ENCODE measurements at regions not wholly inside any gene's neighbourhood (a gene's known extent, or its start where the extent isn't known, plus 50 kb on each side); places are given as distances from the start of the nearest gene placed in this dataset.

GRCh38 chr4:3707423-3708102, 58.6 kb upstream of the ADRA2C start:
- H3K27ac Mint-ChIP-seq (ENCODE audit: unreplicated experiment) = no peak overlapping the region
- peaks cover 10% of the 10 kb centered on the region for H3K27me3 Mint-ChIP-seq (ENCODE audit: unreplicated experiment)
- H3K4me1 Mint-ChIP-seq (ENCODE audit: unreplicated experiment) = peaks cover 4% of the 10 kb centered on the region
- no peaks in the 10 kb centered on the region for H3K9me3 Mint-ChIP-seq (ENCODE audit: unreplicated experiment)
- TF ChIP-seq CTCF (IDR thresholded peaks at IDR 0.05; ENCODE audit: unreplicated experiment) = no peak
- DNase-seq (ENCODE audit: low spot score) = no peak
- H3K36me3 Mint-ChIP-seq (ENCODE audit: low read depth, unreplicated experiment) = no peaks in the 10 kb centered on the region
- H3K4me3 Mint-ChIP-seq (ENCODE audit: unreplicated experiment) = no peak overlapping the region

- H3K9me3 Mint-ChIP-seq (ENCODE audit: unreplicated experiment) = no peaks in the 10 kb centered on the region
- no peak overlapping the region for H3K4me3 Mint-ChIP-seq (ENCODE audit: unreplicated experiment)
- no peak for DNase-seq (ENCODE audit: low spot score)
- no peak overlapping the region for H3K27ac Mint-ChIP-seq (ENCODE audit: unreplicated experiment)
- TF ChIP-seq CTCF (IDR thresholded peaks at IDR 0.05; ENCODE audit: unreplicated experiment) = no peak
- no peaks in the 10 kb centered on the region for H3K36me3 Mint-ChIP-seq (ENCODE audit: low read depth, unreplicated experiment)
- peaks cover 4% of the 10 kb centered on the region for H3K4me1 Mint-ChIP-seq (ENCODE audit: unreplicated experiment)
- H3K27me3 Mint-ChIP-seq (ENCODE audit: unreplicated experiment) = peaks cover 10% of the 10 kb centered on the region
Measured at GRCh38 chr4:3706565-3707422, 59.4 kb upstream of the ADRA2C start.

- Mint-ChIP-seq H3K27ac (ENCODE audit: unreplicated experiment) (no peak overlapping the region), H3K4me3 (ENCODE audit: unreplicated experiment) (no peak overlapping the region), H3K9me3 (ENCODE audit: unreplicated experiment) (no peaks in the 10 kb centered on the region), H3K27me3 (ENCODE audit: unreplicated experiment) (peaks cover 10% of the 10 kb centered on the region), H3K36me3 (ENCODE audit: low read depth, unreplicated experiment) (no peaks in the 10 kb centered on the region), H3K4me1 (ENCODE audit: unreplicated experiment) (peaks cover 4% of the 10 kb centered on the region)
- TF ChIP-seq CTCF (IDR thresholded peaks at IDR 0.05; ENCODE audit: unreplicated experiment) = no peak
- DNase-seq (ENCODE audit: low spot score) = no peak
Measured at GRCh38 chr4:3706111-3706511, 60.1 kb upstream of the ADRA2C start.

GRCh38 chr4:3705236-3705987, 60.8 kb upstream of the ADRA2C start:
- no peak for DNase-seq (ENCODE audit: low spot score)
- TF ChIP-seq CTCF (IDR thresholded peaks at IDR 0.05; ENCODE audit: unreplicated experiment) = no peak
- Mint-ChIP-seq H3K27ac (ENCODE audit: unreplicated experiment) (no peak overlapping the region), H3K36me3 (ENCODE audit: low read depth, unreplicated experiment) (no peaks in the 10 kb centered on the region), H3K4me3 (ENCODE audit: unreplicated experiment) (no peak overlapping the region), H3K9me3 (ENCODE audit: unreplicated experiment) (no peaks in the 10 kb centered on the region), H3K27me3 (ENCODE audit: unreplicated experiment) (peaks cover 13% of the 10 kb centered on the region), H3K4me1 (ENCODE audit: unreplicated experiment) (peaks cover 4% of the 10 kb centered on the region)

All from endothelial cell (in vitro differentiated cells).